GM04503 (cell line): ENCODE measurements at regions not wholly inside any gene's neighbourhood (a gene's known extent, or its start where the extent isn't known, plus 50 kb on each side); places are given as distances from the start of the nearest gene placed in this dataset.
A peak's percentile ranks its signal among the peaks of the same experiment; 100 is the strongest.

Experiments used
- DNase-seq: peaks from one replicate; pipeline ENCODE4 v3.0.0-alpha.2; 2012; ENCODE audit warnings: low read depth

DNA sequence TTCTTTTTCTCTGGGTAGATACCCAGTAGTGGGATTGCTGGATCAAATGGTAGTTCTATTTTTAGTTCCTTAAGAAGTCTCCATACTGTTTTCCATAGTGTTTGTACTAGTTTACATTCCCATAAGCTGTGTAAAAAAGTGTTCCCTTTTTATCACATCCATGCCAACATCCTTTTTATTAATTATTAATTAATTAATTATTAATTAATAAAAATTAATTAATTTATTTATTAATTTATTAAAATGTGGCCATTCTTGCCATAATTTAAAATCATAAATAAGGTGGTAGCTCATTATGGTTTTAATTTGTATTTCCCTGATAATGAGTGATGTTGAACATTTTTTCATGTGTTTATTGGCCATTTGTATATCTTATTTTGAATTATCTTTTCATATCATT, 173.9 kb upstream of the FOXN2 start:
- no peak for DNase-seq

DNA sequence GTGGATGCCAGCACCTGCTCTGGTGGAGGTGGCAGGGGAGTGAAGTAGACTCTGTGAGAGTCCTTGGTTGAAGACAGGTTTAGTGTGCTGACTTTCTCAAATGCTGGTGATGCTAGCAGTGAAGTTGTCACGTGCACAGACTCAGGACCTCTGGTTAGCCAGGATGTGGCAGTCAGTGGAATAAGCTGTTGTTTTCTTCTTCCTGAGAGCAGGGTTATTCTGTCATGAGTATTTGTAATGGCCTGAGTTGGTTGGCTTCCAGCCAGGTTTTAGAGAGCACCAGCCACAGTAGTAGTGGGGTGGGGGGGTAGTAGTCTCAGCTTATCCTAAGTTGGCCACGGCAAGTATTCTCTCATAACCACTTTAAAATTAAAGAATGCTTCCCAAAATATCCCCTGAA, 169.7 kb upstream of the FOXN2 start:
- DNase-seq, result no peak

DNA sequence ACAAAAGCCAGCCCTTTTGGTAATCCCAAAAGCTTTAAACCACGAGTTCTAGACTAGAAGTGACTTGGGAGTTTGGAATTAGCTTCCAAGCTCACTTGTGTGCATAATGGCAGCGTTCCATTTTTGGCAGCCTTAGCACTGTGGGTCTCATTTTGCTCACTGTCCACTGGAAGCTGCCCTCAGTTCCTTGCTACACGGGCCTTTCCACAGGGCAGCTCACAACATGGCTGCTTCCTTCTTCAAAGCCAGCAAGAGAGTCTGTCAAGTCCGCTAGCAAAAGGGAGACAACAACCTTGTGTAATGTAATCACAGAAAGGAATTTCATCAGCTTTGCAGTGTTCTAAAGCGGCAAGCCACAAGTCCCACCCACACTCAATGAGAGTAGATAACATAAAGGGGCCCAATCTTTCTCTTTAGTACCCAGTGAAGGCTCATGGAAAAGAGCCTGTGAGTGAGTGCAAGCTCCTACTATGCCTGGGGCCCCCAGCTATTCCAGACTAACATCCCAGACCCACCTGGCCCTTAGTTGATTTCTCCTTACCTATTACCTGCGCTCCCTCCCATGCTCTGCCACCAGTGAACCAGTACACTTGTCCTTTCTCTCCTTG, 168.5 kb upstream of the FOXN2 start:
- no peak for DNase-seq

DNA sequence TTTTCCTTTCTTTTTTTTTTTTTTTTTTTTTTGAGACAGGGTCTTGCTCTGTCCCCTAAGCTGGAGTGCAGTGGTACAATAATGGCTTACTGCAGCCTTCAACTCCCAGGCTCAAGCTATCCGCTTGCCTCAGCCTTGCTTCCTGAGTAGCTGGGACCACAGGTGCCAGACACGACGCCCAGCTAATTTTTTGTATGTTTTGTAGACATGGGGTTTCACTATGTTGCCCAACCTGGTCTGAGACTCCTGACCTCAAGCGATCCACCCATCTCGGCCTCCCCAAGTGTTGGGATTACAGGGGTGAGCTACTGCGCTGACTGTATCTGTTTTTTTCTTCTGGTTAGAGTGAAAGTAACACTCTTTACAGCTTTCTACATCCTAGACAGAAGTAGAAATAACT, 167.9 kb upstream of the FOXN2 start:
- DNase-seq, result no peak

DNA sequence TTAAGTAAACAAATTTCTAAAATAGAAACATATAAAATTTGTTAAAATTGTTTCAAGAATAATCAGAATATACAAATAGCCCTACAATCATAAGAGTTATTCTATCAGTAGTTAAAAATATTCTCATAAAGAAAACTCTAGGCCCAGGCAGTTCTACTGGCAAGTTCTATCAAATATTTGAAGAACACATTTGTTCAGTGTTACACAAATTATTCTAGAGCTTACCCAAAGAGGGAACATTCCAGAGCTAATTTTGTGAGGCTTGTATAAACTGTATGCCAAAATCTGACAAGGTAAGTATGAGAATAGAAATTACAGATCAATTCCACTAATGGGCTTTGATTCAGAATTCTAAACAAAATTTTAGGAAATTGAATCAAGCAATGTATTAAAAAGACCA, 166.8 kb upstream of the FOXN2 start:
- no peak for DNase-seq

DNA sequence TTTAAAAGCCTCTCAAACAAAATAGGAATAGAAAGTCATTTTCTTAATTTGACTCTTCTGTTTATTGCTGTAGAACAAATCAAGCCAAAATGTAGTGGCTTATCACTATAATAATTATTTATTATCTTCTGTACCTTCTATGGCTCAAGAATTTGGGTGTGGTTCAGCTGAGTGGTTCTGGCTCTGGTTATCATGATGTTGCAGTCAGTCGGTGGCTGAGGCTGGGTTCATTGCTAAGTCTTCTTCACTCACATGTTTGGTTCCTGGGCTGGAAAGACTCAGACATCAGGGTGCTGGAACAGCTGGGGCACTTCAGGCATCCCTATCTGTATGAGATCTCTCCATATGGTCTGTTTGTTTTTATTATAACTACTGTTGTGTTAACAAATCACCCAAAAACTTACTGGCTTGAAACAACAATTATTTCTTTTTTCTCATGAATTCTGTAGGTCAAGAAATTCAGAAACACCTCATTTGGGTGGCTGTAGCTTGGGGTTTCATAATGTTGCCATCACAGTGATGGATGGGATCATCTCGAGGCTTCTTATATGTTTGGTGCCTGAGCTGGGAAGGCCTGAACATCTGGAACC, 165.5 kb upstream of the FOXN2 start:
- no peak for DNase-seq

DNA sequence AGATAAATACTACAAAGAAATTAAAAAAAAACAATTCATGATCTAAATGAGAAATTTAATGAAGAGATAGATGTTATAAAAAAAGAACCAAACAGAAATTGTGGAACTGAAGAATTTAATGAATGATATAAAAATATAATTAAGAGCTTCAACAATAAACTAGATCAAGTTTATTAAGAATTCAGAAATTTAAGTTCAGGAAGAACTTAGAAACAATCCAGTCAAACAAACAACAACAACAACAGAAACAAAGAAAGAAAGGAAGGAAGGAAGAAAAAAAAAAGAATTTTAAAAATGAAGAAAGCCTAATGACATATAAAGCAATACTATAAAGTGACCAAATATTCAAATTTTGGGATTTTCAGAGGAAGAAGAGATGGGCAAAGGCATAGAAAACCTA, 157.3 kb upstream of the FOXN2 start:
- no peak for DNase-seq

DNA sequence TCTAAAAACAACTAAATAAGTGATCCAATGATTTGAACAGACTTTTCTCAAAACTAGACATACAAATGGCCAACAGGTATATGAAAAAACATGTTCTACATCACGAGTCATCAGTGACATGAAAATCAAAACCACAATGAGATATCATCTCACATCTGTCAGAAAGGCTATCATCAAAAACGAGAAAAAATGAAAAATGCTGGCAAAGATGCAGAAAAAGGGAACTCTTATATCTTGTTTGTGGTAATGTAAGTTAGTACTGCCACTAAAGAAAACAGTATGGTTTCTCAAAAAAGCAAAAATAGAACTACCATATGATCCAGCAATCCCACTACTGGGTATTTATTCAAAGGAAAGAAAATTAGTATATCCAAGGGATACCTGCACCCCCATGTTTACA, 152.9 kb upstream of the FOXN2 start:
- DNase-seq, result no peak

DNA sequence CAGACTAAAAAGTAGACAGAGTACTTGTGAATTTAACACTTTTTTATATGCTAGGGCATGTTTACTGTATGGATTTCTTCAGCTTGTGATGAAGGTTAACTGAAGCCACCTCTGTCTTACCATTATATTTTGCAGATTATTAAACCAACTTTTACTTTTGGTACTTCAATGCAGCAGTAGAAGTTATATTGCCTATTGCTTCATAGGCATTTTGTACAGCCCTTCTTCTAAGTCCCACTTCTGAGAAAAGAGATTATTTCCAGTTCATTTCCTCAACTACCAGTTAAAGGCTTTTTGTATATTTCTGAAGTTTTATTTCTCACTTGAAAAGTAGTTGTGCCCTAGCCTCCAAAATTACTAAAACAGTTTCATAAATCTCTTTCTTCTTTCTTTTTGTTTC, 151.7 kb upstream of the FOXN2 start:
- no peak for DNase-seq

DNA sequence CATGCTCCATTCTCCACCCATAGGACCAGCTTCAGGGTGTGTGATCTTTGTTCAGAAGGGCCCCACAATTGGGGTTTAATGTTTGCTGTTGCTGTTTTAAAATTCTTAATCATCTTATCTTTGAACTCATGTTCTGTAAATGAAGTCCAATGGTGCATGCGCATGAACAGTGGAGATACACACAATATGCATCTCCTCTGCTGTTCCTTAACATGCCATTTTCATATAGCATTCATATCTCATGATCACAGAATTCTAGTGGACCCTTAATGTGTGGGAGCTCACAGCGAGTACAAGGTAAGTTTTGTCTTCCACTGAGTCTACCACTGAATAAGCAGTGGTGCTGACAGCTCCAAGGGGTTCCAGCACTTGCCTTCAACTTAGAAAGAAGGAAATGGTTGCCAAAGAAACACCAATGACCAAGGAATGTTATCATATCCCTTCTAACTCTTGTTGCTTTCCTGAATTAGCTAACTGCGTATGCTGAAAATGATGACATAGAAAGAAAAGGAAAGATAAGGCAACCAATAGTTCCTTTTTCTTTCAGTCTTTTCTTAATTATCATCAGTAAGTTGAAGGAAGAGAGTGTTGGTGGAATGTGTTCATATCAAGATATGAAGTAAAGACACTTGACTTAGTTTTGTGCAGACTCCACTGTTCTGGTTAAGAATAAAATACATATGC, 149.3 kb upstream of the FOXN2 start:
- no peak for DNase-seq

DNA sequence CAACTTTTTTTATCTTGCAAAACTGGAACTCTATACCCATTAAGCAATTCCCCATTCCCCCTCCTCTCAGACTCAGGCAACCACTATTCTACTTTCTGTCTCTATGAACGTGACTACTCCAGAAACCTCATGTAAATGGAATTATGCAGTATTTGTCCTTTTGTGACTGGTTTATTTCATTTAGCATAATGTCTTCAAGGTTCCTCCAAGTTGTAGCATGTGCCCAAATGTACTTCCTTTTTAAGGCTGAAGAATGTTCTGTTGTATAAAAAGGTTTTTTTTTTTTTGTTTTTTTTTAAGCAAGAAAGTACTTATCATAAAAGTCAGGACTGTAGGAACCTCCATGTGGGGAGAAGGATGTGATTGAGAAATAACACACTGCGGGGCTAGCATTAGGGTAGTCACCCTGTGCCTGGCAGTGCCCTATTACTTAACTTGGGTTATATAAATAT, 145.3 kb upstream of the FOXN2 start:
- no peak for DNase-seq

DNA sequence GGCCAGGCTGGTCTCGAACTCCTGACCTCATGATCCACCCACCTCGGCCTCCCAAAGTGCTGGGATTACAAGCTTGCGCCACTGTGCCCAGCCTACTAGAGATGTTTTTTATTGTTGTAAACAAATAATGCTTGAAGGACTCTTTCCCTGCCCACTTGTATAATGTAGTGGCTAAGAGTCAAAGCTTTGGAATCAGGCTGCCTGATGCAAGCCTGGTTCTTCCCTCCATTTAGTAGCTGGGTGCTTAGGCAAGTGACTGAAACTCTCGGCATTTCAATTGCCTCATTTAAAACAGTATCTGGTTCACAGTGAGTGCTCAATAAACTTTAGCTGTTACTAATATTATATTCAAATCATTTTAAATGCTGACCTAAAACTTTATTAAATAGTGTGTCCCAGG, 144.2 kb upstream of the FOXN2 start:
- DNase-seq, result no peak

DNA sequence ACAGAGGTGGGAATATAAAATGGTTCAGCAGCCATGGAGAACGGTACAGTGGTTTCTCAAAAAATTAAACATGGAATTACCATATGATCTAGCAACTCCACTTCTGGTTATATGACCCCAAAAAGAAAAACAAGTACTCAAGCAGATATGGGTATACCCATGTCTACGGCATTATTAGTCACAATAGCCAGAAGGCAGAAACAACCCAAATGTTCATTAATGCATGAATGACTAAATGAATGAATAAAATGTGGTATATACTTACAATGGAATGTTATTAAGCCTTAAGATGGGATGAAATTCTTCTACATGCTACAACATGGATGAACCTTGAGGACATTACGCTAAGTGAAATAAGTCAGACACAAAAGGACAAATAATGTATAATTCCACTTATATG, 141.3 kb upstream of the FOXN2 start:
- no peak for DNase-seq

DNA sequence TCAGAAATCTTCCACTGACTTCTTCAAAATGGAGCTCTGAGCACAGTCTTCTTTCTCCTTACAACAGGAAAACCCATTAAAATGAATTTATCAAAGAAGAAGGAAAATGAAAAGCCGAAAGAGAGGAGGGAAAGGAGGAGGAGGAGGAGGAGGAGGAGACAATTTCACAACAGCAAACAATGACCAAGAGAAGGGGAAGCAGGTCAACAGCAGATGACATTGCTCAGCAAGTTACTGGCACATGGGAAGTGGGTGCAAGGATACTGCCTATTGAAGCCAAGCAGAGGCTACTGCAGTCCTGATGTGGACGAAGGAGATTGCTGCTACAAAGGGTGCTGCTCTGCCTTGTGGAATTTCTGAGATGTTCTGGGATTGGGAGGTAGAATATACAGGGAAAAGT, 140.0 kb upstream of the FOXN2 start:
- DNase-seq, result no peak

DNA sequence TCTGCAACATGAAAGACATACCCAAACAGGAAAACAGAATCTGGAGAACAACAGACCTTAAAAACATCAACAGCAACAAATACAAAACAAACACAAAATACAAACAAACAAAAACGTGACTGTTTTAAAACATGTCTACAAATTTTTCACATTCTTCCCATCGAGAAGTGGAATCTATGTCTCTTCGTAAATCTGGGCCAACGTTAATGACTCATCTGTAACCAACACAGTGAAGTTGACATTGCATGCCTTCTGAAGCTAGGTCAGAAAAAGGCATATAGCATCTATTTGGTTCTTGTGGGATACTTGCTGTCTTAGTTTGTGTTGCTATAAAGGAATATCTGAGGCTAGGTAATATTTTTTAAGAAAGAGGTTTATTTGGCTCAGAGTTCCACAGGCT, 139.2 kb upstream of the FOXN2 start:
- DNase-seq, result peak; percentile 86

DNA sequence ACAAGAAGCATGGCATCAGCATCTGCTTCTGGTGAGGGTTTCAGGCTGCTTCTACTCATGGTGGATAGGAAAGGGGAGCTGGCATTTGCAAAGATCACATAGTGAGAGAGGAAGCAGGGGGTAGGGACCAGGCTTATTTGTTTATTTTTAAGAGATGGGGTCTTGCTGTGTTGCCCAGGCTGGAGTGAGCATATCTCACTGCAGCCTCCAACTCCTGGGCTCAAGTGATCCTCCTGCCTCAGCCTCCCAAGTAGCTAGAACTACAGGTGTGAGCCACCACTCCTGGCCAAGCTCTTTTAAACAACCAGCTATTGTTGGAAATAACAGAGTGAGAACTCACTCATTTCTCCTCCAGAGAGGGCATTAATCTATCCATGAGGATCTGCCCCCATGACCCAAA, 138.8 kb upstream of the FOXN2 start:
- no peak for DNase-seq

DNA sequence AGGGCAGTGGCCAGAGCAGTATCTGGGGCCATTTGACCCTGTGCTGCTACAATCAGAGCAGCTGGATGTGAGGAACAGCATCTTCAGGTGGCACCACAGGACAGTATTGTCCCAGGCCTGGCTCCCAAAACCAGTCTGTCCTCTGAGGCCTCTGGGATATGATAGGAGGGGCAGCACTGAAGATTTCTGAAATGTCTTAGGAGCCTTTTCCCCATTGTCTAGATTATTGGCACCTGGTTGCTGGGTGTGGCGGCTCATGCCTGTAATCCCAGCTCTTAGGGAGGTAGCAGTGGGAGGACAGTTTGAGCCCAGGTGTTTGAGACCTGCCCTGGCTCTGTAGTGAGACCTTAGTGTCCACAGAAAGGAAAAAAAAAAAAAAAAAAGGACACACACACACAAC, 137.6 kb upstream of the FOXN2 start:
- no peak for DNase-seq

DNA sequence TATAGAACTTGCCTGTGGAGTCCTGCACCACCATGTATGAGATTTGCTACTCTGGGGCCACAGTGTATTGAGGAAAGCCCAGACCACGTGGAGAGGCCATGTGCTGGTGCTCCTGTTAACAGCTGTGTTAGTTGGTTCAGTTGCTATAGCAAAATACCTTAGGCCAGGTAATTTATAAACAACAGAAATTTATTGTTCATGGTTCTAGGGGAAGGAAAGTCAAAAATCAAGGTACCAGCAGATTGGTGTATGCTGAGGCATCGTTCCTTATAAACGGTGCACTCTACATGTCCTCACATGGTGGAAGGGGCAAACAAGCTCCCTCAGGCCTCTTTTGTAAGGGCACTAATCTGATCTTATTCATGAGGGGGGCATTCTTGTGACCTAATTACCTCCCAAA, 135.9 kb upstream of the FOXN2 start:
- no peak for DNase-seq

DNA sequence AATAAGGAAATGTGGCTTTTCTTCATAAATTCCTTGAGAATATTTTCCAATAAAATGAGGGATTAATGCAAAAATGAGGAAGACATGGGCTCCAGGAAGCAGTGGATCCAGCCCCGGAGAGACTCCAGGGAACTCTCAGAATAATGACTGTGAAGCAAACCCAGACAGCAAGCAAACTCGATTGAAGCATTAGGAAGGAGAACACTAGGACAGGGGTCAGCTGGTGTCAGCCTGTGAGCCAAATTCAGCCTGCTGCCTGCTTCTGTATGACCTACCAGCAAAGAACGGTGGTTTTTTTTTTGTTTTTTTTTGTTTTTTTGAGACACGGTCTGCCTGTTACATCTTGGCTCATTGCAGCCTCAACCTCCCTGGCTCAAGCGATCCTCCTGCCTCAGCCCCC, 133.9 kb upstream of the FOXN2 start:
- DNase-seq, result no peak

DNA sequence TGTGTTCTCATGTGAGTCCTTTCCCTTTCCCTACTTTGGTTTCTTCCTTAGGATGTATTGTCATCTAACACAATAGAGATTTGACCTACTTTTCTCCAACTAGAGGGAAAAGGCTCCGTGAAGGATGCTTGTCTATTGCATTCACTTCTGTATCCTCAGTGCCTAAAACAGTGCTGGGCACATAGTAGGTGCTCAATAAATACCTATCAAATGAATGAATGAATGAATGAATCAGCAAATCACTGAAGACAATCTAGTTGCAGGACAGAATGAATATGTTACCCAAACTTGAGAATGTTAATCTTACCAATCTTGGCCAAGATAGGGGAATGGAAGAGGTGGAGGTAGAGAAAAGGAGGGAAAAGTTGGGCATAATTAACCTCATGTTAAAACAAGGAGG, 131.2 kb upstream of the FOXN2 start:
- DNase-seq, result no peak

DNA sequence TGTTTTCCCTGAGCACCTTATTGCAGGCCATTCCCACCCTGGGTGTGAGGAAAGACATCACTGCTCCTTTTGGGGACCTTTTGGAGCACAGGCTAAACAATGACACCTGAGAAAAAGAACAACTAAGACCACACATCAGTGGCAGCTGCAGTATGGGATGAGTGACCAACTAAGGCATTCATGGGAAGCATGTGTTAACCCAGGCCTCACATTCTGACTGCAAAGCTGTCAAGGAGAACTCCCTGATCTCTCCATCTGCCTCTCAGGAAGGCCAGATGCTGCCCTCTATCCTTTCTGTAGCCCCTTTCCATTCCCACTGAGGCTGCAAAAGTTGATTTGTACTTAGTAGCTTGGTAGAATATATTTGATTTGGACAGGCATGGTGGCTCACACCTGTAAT, 130.5 kb upstream of the FOXN2 start:
- DNase-seq, result no peak

DNA sequence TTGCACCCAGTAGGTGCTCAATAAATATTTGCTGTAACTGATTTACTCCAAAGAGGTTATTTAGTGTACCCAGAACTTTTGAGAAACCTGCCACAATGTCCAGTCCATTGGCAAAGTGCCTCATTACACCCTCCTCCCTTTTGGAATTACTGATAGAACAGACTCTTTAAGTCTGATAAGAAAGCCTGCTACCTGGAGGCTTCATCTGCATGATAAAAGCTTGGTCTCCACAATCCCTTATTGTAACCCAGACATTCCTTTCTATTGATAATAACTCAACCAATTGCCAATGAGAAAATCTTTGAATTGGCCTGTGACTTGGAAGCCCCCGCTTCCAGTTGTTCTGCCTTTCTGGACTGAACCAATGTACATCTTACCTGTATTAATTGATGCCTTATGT, 127.0 kb upstream of the FOXN2 start:
- no peak for DNase-seq

DNA sequence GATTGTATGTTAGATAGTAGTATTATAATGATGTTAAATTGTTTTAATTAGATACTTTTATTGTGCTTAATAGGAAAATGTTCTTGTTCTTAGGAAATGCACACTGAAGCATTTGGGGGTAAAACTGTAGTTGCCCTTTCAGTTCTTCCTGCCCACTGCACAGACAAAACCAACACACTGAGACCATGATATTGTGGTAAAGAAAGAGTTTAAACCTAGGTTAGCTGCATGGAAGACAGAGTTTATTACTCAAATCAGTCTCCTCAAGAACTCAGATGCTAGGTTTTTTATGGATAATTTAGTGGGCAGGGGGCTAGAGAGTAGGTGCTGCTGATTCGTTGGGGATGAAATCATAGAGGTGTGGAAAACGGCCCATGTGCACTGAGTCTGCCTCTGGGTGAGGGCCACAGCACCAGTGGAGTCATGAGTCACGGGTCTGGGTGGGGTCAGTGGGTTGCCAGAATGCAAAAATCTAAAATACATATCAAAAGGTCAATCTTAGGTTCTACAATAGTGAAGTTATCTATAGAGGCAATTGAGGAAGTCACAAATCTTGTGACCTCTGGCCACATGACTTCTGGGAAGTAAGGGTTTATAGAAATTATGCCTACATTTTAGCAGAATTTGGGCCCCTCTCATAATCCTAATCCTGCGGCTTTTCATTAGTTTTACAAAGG, 124.8 kb upstream of the FOXN2 start:
- no peak for DNase-seq
